ENCODE measurements at regions not wholly inside any gene's neighbourhood (a gene's known extent, or its start where the extent isn't known, plus 50 kb on each side); places are given as distances from the start of the nearest gene placed in this dataset.
"Not testable (repeated sequence)": the region's sequence is repeated elsewhere in the genome, so short reads cannot be mapped to it uniquely, and the experiment has no call there.

DNA sequence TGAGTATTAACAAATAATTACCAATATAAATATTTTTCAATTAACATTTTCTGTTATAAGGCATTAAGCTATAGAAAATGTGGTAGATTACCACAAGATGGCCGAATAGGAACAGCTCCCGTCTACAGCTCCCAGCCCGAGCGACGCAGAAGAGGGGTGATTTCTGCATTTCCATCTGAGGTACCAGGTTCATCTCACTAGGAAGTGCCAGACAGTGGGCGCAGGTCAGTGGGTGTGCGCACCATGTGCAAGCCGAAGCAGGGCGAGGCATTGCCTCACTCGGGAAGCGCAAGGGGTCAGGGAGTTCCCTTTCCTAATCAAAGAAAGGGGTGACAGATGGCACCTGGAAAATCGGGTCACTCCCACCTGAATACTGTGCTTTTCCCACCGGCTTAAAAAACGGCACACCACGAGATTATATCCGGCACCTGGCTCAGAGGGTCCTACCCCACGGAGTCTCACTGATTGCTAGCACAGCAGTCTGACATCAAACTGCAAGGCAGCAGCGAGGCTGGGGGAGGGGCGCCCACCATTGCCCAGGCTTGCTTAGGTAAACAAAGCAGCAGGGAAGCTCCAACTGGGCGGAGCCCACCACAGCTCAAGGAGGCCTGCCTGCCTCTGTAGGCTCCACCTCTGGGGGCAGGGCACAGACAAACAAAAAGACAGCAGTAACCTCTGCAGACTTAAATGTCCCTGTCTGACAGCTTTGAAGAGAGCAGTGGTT is 808.4 kb downstream of the FSCB start:
- not testable (repeated sequence) for DNase-seq (ENCODE audit: low read depth in 3 of 3)

DNA sequence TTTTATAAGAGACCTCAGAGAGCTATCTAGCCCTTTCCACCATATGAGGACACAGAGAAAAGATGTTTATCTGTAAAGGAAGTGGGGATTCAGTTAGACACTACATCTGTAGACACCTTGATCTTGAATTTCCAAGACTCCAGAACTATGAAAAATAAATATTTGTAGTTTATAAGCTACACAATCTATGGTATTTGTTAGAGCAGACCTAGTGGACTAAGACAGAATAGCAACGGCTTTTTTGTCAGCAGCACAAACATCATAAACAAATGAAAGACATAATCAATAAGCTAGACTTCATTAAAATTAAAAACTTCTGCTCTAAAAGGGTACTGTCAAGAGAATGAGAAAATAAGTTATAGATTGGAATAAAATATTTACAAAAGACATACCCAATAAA is 810.1 kb downstream of the FSCB start:
- DNase-seq (ENCODE audit: low read depth in 3 of 3): no peak

DNA sequence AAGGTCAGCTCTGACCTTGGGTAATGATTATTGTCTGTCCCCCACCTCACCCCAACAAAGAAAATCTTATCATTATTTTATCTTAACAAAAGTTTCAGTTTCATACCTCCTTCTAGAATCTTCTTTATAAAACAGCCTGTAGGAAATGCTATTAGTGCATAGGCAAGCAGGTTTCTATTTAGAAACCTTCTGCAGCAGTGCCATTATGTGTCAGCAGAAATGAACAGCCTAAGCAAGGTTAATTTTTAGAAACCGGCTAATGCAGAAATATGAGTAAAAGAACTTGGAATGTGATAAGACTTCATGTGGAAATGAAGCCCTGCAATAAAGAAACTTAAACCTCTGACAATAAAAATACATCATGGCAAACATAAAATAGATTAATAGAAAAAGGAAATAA is 814.4 kb downstream of the FSCB start:
- DNase-seq (ENCODE audit: low read depth in 3 of 3): no peak

DNA sequence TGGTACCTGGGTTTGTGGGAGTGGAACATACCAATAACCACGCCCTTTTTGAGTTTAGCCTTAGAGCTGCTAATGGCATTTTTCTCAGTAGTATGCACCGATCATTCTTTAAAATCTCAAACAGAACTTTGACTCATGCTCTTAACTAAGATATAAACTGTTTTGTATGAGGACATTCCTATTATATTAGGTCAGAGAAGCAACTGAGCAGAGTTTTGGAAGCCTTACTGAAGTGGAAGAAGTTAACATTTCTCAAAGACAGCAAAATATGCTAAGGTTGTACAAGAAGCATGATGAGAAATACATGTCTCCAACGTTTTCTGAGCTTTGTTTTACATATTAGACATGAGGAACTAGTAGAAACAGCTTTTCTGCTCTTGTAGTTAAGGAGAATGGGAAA is 819.2 kb downstream of the FSCB start:
- DNase-seq (ENCODE audit: low read depth in 3 of 3): no peak

DNA sequence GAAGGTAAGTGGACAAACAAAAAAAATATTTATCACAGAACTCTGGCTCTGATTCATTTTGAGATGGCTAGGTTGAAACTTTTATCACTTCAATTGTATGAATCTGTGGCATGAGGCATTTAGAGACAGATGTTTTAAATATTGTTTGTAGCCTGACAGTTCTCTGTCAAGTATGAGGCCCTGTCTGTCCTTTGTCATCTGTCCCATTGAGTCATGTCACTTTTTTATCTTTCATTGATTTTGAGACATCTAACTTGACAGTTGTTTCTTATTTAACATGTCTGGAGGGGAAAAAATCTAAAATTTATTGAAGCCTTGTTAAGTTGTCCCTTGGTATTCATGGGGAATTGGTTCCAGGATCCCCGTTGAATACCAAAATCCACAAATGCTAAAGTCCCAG is 829.5 kb downstream of the FSCB start:
- no peak for DNase-seq (ENCODE audit: low read depth in 3 of 3)

DNA sequence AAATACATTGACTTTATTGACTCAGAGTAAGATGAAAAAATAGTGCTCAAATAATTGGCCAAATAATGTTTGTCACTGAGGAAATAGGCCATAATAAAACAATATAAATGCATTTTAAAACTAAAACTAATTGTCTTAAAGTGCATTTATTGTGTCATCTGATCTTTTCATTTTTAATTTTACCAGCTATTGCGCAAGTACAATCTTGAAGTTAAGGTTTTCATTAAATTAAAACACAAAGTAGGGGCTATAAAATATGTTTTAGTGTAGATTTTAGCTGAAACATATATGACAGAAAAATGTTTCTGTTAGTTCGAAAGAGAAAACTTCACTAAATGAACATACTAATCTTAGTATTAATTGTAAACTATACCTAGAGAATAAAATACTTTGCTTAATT is 832.8 kb downstream of the FSCB start:
- no peak for DNase-seq (ENCODE audit: low read depth in 3 of 3)

DNA sequence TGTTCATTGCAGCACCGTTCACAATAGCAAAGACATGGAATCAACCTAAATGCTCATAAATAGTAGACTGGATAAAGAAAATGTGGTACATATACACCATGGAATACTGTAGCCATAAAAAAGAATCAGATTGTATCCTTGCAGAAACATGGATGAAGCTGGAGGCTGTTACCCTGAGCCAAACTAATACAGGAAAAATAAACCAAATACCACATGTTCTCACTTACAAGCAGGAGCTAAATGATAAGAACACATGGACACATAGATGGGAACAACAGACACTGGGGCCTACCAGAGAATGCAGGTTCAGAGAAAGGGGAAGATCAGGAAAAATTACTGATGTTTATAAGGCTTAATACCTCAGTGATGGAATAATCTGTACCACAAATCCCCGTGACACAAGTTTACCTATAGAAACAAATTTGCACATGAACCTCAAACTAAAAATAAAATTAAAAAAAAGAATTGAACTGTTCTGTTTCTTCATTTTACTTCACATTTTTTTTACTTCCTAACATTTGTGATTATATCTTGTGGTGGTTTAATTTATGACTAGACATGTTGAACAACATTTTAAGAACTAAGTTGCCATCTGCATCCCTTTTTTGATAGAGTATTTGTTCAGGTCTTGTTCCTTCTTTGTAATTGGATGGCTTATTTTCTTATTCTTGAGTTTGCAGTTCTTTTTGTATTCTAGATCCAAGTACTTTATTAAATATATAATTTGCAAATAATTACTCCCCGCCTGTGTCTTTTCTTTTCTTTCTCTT is 835.2 kb downstream of the FSCB start:
- no peak for DNase-seq (ENCODE audit: low read depth in 3 of 3)

DNA sequence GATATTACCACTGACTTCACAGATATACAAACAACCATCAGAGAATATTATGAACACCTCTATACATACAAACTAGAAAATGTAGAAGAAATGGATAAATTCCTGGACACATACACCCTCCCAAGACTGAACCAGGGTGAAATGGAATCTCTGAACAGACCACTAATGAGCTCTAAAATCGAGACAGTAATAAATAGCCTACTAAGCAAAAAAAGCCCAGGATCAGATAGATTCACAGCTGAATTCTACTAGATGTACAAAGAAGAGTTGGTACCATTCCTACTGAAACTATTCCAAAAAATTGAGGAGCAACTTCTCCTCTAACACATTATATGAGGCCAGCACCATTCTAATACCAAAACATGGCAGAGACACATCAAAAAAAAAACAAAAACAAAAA is 837.7 kb downstream of the FSCB start:
- no peak for DNase-seq (ENCODE audit: low read depth in 3 of 3)

DNA sequence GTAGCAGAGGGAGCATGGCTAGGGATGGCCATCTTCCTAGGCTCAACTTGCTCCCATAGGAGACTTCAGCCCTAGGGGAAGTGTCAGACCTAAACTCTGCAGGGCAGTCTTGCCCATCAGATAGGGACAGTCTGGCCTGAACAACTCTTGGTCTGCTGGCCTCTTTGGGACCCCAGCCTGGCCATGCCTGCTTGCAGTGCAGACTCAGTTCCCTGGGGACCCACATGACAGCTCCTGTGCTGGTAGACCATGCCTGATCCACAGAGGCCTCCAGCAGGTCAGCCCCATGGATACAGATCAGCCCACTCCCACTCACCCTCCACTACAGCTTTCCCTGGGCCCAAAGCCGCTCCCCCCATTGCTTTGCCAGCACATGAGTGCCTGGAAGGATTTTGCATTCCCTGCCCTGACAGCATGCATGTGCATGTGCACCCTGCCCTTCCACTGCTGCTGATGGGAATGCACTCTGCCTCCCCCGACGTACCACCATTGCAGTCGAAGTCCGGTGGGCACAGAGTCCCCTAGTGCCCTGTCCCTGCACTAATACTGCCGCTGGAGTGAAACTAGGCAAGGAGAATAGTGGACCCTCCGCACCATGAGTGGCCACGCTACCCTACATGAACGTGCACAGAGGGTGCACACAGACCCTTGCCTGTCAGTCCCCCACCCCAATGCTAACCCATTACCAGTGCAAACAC is 841.4 kb downstream of the FSCB start:
- no peak for DNase-seq (ENCODE audit: low read depth in 3 of 3)

DNA sequence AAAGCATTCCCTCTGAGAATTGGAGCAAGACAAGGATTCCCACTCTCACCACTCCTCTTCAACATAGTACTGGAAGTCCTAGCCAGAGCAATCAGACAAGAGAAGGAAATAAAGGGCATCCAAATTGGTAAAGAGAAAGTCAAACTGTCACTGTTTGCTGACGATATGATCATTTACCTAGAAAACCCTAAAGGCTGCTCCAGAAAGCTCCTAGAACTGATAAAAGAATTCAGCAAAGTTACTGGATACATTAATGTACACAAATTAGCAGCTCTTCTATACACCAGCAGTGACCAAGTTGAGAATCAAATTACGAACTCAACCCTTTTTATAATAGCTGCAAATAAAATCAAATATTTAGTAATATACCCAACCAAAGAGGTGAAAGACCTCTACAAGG is 851.9 kb downstream of the FSCB start:
- DNase-seq (ENCODE audit: low read depth in 3 of 3): not testable (repeated sequence)

DNA sequence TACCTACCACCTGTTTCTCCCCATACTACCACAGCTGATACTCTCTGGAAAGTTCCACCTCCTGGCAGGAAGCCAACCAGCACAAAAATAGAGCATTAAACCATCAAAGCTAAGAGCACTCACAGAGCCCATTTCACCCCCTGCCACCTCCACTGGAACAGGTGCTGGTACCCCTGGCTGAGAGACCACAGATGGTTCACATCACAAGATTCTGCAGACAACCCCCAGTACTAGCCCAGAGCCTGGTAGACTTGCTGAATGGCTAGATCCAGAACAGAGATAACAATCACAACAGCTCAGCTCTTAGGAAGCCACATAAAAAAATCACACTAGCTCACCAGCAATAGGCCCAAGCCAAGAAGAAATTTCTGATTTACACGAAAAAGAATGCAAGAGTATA is 855.2 kb downstream of the FSCB start:
- no peak for DNase-seq (ENCODE audit: low read depth in 3 of 3)

DNA sequence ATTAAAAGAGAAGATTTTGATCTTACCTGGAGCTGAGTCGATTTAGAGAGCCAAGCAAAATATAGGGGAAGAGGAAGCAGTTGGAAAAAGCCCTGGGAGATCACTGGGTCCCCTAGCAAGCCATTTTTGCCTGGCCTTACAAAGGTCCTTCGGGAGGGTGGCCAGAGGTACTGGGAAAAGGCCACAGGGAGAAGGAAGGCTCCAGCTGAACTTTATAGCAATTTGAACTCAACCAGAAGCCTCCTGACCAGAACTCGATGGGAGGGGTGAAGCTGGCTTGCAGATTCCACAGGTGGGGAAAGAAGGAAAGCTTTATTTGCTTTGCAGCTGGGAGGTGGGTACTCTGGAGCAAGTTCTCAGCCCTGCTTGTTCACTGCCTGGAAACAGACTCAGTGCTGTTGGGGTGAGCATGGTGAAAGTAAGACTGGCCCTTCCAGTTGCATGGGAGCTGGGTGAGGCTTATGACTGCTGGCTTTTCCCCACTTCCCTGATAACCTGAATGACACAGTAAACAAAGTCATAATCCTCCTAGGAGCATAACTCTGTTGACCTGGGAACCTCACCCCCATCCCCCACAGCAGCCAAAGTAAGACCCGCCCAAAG is 855.8 kb downstream of the FSCB start:
- DNase-seq (ENCODE audit: low read depth in 3 of 3): no peak

DNA sequence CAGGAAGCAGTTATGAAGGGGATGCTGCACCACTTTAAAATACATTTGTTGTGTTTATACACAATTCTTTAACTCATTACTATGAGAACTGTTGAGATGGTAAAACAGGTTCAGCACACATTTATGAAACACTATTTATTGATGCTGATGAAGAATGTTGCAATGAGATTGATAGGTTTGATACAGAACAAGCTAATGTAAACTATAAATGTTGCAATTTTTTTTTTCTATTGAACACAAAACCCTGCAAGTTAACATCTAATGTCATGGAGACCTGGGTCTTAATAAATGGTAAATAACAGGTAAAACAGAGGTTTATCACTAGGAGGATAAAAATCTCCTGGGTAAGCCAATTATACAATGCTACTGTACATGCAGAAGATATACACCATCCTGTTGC is 857.6 kb downstream of the FSCB start:
- DNase-seq (ENCODE audit: low read depth in 3 of 3): no peak

DNA sequence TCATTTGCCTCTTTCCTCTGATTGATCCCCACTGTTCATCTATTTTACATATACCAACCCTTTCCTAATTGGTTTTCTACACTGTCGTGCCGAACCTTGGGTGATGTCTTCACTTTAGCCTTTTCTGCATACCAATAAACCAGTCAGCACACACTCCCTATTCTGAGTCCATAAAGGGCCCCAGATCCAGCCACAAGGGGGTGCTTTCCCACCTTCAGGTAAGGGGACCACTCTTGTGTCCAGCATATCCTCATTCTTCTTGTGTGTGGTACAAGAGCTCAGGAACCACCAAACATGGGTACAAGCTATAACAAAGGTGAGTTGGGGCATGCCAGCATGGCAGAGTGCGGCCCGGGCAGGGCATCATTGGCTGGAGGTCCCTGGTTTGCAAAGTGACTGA is 859.8 kb downstream of the FSCB start:
- DNase-seq (ENCODE audit: low read depth in 3 of 3): no peak

DNA sequence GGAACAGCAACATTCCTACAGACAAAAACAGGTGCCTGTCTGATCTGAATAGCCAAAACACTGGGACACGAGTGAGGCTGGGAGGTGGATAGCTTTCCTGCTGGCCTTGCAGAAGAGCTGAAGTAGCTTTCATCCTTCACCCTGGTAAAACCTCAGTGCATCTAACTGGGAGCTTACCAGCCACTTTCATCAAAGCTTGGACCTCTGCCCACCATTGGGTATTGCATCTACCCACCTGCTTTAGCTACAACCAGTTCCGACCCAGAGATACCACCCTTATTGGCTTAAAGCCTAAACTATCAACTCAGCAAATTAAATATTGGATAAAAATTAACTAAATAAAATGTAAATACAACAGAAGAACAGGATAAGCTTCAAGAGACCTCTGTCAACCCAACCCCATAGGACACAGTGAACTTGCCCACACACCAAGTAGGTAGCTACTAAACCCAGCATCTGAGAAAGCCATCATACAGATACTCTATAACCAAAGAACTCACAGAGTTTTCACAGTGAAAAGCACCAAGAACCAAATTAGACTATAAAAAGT is 866.3 kb downstream of the FSCB start:
- DNase-seq (ENCODE audit: low read depth in 3 of 3): no peak

DNA sequence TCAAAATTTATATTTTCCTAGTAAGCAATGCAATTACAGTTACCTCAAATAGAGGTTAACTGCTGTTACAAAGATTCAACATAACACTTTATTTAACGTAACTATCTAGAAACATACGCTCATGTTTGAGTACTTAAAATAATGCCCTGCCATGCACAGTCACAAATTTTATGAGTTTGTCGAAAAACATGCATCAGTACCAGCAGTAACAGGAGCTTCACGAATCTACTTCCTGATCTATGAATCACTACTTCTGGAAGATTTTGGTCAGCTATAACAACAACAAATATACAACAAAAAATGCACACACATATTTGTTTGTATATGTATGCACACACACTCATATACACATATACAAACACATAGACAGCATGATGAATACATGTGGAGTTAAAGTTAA is 881.8 kb downstream of the FSCB start:
- no peak for DNase-seq (ENCODE audit: low read depth in 3 of 3)

DNA sequence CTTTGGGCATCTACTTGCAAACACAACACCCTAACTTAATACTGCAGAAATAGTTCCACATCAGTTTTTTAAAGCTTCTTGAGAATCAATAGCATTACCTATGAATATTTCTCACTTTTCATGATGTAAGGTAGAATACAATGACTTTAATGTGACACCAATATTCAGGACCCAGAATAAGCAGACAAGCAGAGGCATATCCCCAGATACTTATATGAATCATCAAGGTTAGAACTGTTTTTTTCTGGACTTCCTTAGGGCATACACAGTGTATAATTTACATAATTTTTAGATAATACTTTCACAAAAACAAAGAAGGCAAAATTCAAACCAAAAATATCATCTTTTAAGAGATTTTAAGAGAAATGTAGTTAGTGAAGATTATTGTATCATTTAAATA is 885.8 kb downstream of the FSCB start:
- DNase-seq (ENCODE audit: low read depth in 3 of 3): no peak

DNA sequence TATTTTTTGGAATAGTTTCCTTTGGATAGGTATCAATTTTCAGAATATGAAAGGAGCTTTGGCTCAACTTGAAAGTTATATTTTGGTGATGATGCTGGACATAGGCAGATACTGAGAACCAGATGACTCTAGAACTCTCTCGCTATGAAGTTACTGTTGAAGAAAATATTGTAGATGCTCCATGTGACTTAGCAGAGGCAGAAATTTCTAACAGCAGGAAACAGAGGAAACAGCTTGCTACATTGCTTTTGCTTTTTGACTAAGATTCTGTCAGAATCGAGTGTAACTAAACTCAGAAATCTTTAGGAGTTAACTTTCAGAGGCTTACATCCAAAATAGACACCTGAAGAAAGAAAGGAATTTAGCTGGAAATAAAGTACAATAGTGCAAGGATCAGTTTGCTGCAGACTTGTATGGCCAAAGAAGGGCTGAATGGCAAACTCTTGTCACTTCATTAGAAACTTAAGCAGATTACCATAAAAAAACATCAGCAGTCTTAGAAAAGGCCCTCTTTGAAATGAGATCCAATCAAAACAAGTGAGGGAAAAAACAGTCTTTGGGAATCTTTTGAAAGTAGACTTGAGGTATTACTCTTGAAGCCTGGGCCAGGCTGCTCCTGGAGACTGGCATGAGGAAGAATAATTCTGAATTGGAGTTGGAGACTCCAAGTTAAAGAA is 911.8 kb downstream of the FSCB start:
- no peak for DNase-seq (ENCODE audit: low read depth in 3 of 3)

DNA sequence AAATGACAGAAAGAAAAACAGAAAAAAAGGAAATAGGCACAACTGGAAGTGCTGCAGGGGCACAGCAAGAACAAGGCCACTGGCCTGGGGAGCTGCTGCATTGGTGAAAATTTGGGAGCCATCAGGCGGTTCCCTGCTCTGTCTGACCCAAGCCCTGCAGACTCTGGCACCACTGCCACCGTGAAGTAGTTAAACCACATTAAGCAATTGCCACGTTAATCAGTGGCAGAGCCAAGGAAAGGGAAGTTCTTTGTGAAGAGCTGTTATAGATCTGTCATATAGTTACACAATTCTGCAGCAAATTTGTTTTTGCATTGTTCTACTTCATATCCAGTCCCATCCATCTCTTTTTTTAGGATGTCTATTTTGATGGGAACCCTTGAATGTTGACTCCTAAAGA is 915.3 kb downstream of the FSCB start:
- DNase-seq (ENCODE audit: low read depth in 3 of 3): no peak

DNA sequence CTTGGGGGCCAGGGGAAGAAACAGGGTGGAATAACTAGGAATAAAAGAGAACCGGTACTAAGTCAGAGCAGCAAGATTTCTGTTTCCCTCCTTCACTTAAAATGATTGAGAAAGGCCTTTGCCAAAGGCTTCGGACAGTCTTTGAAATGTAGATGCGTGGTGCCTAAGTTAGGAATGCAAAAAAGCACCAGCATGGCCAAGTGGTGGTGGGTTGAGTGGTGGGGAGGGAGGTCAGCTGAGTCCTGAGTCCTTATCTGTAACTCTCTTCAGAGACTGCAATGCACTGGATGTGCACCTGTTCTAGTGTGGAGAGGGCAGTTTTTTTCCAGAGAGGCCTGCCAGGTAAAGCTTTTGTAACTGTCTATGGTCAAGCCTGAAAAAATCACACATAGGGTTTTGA is 919.9 kb downstream of the FSCB start:
- no peak for DNase-seq (ENCODE audit: low read depth in 3 of 3)

DNA sequence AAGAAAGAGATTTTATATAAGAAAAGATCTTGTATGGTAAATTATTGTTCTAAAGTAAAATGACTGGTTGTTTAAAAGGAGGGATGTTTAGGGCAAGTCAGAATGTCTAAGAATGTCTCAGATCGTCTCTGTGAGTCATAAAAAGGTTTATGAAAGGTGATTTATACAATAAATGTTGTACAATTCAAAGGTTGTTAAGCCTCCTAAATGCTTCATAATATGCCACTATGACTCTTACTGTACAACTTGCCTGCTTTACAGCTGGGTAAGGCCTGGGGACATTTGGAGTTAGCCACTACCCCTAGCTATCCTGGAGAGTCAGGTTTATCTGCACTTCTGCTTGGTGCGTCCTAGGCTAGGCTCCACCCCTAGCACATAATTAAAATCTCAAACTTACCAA is 927.4 kb downstream of the FSCB start:
- DNase-seq (ENCODE audit: low read depth in 3 of 3): no peak

DNA sequence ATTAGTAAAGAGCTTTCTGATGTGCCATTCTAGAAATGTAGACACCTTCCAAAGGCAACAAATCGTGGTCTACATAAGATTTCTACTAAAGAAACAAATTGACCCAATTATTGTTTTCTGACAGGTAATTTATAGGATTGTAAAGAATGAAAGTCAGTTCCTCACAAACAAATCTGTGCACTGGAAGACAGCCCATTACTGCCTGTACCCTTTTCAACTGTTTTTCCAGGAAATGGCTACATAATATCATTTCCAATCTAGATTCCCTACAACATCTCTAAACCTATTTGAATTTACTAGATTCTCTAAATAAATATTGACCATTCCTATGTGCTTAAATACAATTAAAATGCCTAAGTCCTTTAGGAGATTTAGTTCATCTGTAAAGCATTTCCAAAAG is 939.1 kb downstream of the FSCB start:
- DNase-seq (ENCODE audit: low read depth in 3 of 3): no peak
